Activated T-helper 2 cell treated with anti-CD3 and anti-CD28 coated beads, Interferon-gamma antibody, Interleukin-2, Interleukin-4, amounts not matched to agents 10 μg/mL and 5 μg/mL and 100 μg/mL, durations not matched to agents 14 hours and 24 hours and 36 hours (primary cell): ENCODE measurements at regions not wholly inside any gene's neighbourhood (a gene's known extent, or its start where the extent isn't known, plus 50 kb on each side); places are given as distances from the start of the nearest gene placed in this dataset.
"Not testable (repeated sequence)": the region's sequence is repeated elsewhere in the genome, so short reads cannot be mapped to it uniquely, and the experiment has no call there.

Experiments used
- DNase-seq: peaks from one replicate; pipeline ENCODE4 v3.0.0; 2021; ENCODE audit warnings: low spot score
- H3K27ac Mint-ChIP-seq: one replicate; pipeline ENCODE4 v1.8.0; 2021; ENCODE audit warnings: mixed read lengths
- H3K27me3 Mint-ChIP-seq: one replicate; pipeline ENCODE4 v1.8.0; 2021; ENCODE audit warnings: low read depth, mixed read lengths
- H3K36me3 Mint-ChIP-seq: one replicate; pipeline ENCODE4 v1.8.0; 2021; ENCODE audit warnings: low read depth, mixed read lengths
- H3K4me1 Mint-ChIP-seq: one replicate; pipeline ENCODE4 v1.8.0; 2021; ENCODE audit warnings: low read depth, mixed read lengths
- H3K4me3 Mint-ChIP-seq: one replicate; pipeline ENCODE4 v1.8.0; 2021; ENCODE audit warnings: low read depth, mild to moderate bottlenecking, moderate library complexity, mixed read lengths
- H3K9me3 Mint-ChIP-seq: one replicate; pipeline ENCODE4 v1.8.0; 2021; ENCODE audit warnings: mixed read lengths
- intact Hi-C: fragments of 100-400 bp; cut with micrococcal nuclease; formaldehyde crosslinking; loops from one replicate; pipeline ENCODE4 v1.15.1; 2023

DNA sequence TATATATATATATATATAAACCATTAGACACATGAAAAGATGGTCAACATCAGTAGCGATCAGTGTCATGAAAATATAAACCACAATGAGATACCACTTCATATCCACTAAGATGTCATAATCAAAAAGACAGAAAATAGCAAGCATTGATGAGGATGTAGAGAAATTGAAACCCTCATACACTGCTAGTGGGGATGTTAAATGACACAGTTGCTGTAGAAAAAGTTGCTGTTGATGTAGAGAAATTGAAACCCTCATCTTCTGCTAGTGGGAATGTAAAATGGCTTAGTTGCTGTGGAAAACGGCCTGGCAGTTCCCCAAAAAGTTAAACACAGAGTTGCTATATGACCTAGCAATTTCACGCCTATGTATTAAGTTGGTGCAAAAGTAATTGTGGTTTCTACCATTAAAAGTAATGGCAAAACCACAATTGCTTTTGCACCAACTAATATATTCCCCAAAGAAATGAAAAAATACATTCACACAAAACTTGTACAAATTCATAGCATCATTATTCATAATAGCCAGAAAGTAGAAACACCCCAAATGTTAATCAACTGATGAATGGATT, 120.5 kb upstream of the ZWINT start:
- no peak for DNase-seq
- Mint-ChIP-seq H3K27me3 (no peaks in the 10 kb centered on the region), H3K9me3 (peaks cover 8% of the 10 kb centered on the region), H3K27ac (no peak overlapping the region), H3K4me3 (no peak overlapping the region), H3K4me1 (no peaks in the 10 kb centered on the region), H3K36me3 (no peaks in the 10 kb centered on the region)
- intact Hi-C loops, result no loop called here

- intact Hi-C loops, result no loop called here
- DNase-seq, result no peak
- no peaks in the 10 kb centered on the region for H3K36me3 Mint-ChIP-seq
- H3K4me1 Mint-ChIP-seq, result no peaks in the 10 kb centered on the region
- peaks cover 5% of the 10 kb centered on the region for H3K9me3 Mint-ChIP-seq
- no peak overlapping the region for H3K4me3 Mint-ChIP-seq
- H3K27ac Mint-ChIP-seq, result no peak overlapping the region
- no peaks in the 10 kb centered on the region for H3K27me3 Mint-ChIP-seq
Measured at GRCh38 chr10:56472978-56473377, 111.9 kb upstream of the ZWINT start.

- Mint-ChIP-seq H3K36me3 (no peaks in the 10 kb centered on the region), H3K4me3 (no peak overlapping the region), H3K9me3 (peaks cover 15% of the 10 kb centered on the region), H3K27me3 (no peaks in the 10 kb centered on the region), H3K4me1 (no peaks in the 10 kb centered on the region), H3K27ac (no peak overlapping the region)
- DNase-seq, result no peak
- intact Hi-C loops, result no loop called here
Measured at GRCh38 chr10:56470701-56471100, 109.6 kb upstream of the ZWINT start.

- Mint-ChIP-seq H3K27ac (no peak overlapping the region), H3K9me3 (peaks cover 15% of the 10 kb centered on the region), H3K4me3 (no peak overlapping the region), H3K36me3 (no peaks in the 10 kb centered on the region), H3K27me3 (no peaks in the 10 kb centered on the region), H3K4me1 (no peaks in the 10 kb centered on the region)
- intact Hi-C loops, result no loop called here
- no peak for DNase-seq
Measured at GRCh38 chr10:56469482-56469881, 108.4 kb upstream of the ZWINT start.

DNA sequence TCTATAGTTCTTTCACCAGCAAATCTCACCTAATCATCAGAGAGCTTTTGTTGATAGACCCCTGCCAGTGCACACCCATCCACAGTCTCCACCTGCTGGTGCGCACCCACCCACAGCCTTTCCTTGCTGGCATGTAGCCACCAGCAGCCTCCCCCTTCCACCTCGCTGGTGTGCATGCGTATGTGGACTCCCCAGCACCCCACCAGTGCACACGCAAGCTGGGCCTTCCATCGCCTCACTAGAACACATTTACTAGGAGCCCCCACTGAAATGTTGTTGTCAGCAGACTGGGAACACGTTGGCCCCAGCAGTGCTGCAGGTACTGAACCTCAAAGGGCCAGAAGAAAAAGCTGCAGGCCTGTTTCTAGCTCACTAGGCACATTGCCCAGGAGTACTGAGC, 104.9 kb upstream of the ZWINT start:
- Mint-ChIP-seq H3K4me1 (no peaks in the 10 kb centered on the region), H3K27me3 (no peaks in the 10 kb centered on the region), H3K27ac (no peak overlapping the region), H3K4me3 (no peak overlapping the region), H3K9me3 (peaks cover 13% of the 10 kb centered on the region), H3K36me3 (no peaks in the 10 kb centered on the region)
- no peak for DNase-seq
- intact Hi-C loops, result no loop called here

GRCh38 chr10:56449770-56450169, 88.7 kb upstream of the ZWINT start:
- Mint-ChIP-seq H3K36me3 (no peaks in the 10 kb centered on the region), H3K27me3 (no peaks in the 10 kb centered on the region), H3K27ac (no peak overlapping the region), H3K4me1 (no peaks in the 10 kb centered on the region), H3K4me3 (no peak overlapping the region), H3K9me3 (peaks cover 24% of the 10 kb centered on the region)
- DNase-seq, result no peak
- intact Hi-C loops, result no loop called here

DNA sequence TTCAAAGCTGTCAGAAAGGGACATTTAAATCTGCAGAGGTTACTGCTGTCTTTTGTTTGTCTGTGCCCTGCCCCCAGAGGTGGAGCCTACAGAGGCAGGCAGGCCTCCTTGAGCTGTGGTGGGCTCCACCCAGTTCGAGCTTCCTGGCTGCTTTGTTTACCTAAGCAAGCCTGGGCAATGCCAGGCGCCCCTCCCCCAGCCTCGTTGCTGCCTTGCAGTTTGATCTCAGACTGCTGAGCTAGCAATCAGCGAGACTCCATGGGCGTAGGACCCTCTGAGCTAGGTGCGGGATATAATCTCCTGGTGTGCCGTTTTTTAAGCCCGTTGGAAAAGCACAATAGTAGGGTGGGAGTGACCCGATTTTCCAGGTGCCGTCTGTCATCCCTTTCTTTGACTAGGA, 86.6 kb upstream of the ZWINT start:
- H3K27ac Mint-ChIP-seq, H3K27me3 Mint-ChIP-seq, DNase-seq, intact Hi-C loops, H3K4me1 Mint-ChIP-seq, H3K4me3 Mint-ChIP-seq, H3K36me3 Mint-ChIP-seq: not testable (repeated sequence)
- H3K9me3 Mint-ChIP-seq, result peaks cover 24% of the 10 kb centered on the region

- H3K27me3 Mint-ChIP-seq, H3K4me3 Mint-ChIP-seq, H3K9me3 Mint-ChIP-seq, DNase-seq, H3K27ac Mint-ChIP-seq, H3K4me1 Mint-ChIP-seq, intact Hi-C loops, H3K36me3 Mint-ChIP-seq: not testable (repeated sequence)
Measured at GRCh38 chr10:56441337-56441736, 80.3 kb upstream of the ZWINT start.
